ENCODE measurements at regions not wholly inside any gene's neighbourhood (a gene's known extent, or its start where the extent isn't known, plus 50 kb on each side); places are given as distances from the start of the nearest gene placed in this dataset.

DNA sequence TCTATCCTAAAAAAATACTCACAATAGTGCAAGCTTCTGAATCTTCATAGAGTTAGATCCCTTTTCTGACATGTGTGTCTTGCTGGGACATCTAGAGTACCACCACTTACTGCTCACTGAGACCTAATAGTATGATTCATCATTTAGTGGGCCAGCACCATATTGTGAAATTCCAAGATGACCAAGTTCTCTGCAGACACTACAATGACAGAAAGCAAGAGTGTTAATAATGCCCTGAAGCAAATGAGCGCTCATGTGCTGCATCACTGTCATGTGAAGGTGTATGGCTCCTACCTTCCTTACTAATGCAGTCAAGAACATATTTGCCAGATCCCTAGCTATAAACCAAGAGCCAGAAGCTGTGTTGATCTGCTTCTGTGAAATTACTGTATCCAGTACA is 606.2 kb upstream of the NXPH2 start:
- 95% methylated on average over 1 of the region's 1 CpG for WGBS
- DNase-seq (ENCODE audit: extremely low spot score) = no peak
- H3K27ac ChIP-seq (ENCODE audit: low read depth) = no peak overlapping the region
- H3K4me1 ChIP-seq (ENCODE audit: insufficient read depth) = no peaks in the 10 kb centered on the region
- no peak overlapping the region for H3K4me3 ChIP-seq (ENCODE audit: low read depth, low read length)
- no peaks in the 10 kb centered on the region for H3K36me3 ChIP-seq (ENCODE audit: insufficient read depth)

- H3K4me1 ChIP-seq (ENCODE audit: insufficient read depth) = no peaks in the 10 kb centered on the region
Observed at GRCh38 chr2:139383532-139383931, 603.3 kb upstream of the NXPH2 start.

DNA sequence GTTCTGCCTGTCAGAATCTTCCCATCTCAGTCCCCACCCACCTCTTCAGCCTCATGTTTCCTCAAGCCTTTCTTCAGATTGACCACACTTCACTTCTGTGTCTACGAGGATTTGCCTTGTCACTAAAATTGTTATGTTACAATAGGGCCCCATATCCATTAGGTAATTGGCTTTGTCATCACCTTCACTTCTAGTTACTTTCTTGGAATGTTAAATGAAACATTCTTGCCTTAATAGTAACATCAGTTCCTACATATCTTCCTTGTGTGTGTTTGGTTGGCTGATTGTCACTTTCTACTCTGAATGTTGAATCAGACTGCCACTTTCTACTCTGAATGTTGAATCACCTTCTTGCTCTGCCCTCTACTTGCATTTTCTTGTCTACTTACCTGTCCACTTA is 599.9 kb upstream of the NXPH2 start:
- H3K36me3 ChIP-seq (ENCODE audit: insufficient read depth) = no peaks in the 10 kb centered on the region
- no peaks in the 10 kb centered on the region for H3K4me1 ChIP-seq (ENCODE audit: insufficient read depth)
- H3K27ac ChIP-seq (ENCODE audit: low read depth) = no peak overlapping the region
- no peak overlapping the region for H3K4me3 ChIP-seq (ENCODE audit: low read depth, low read length)
- 85% methylated on average over 1 of the region's 1 CpG for WGBS
- DNase-seq (ENCODE audit: extremely low spot score) = no peak

More at GRCh38 chr2:139383532-139383931, 603.3 kb upstream of the NXPH2 start:
- Histone ChIP-seq H3K27ac (ENCODE audit: low read depth) (no peak overlapping the region), H3K36me3 (ENCODE audit: insufficient read depth) (no peaks in the 10 kb centered on the region), H3K4me3 (ENCODE audit: low read depth, low read length) (no peak overlapping the region)
- DNase-seq (ENCODE audit: extremely low spot score) = no peak

DNA sequence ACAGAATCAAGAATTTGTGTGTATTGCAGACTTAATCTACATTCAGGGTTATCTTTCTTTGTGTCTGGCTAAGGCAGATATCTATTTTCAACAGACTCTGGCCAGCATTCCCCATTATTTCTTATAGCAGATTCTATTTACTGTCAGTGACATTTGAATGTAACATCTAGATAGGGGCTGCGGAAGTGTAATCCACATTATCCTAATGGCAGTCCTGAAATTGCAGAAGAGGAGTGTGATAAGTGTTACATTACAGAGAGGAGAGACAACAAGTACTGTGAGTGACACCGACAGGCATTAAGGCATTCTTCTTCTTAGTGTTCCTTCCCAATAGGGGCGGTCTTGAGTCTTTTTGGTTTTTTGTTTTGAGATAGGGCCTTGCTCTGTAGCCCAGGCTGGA is 598.2 kb upstream of the NXPH2 start:
- 67% methylated on average over 3 of the region's 3 CpGs for WGBS

DNA sequence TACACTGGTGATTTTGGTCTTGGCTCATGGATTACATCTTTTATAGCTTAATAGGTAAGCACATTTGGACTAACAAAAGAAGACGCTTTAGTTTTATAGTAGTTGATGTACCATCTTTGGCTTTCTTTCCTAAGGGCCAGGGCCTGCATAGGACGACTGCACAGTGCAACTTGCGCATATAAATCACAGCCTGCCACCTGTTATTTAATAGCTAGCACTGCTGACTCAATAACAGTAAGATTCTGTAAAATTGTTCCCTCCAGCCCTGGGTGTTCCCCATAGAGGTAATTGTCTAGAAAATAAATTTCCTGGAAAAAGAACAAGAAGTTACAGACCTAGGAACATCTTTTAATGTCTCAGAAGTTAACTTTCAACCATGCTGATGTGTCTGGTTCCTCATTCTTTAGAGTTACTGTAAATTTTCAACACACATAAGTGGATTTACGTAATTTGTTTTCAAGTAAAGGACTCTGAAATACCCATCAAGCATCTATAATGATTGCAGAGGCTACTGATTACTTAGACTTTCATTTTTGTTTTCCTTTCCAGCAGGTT is 594.2 kb upstream of the NXPH2 start:
- Histone ChIP-seq H3K4me3 (ENCODE audit: low read depth, low read length) (no peak overlapping the region), H3K4me1 (ENCODE audit: insufficient read depth) (no peaks in the 10 kb centered on the region), H3K27ac (ENCODE audit: low read depth) (no peak overlapping the region), H3K36me3 (ENCODE audit: insufficient read depth) (no peaks in the 10 kb centered on the region)
- DNase-seq (ENCODE audit: extremely low spot score) = no peak
- 65% methylated on average over 4 of the region's 4 CpGs for WGBS

More for the DNA sequence above, 598.2 kb upstream of the NXPH2 start:
- H3K36me3 ChIP-seq (ENCODE audit: insufficient read depth) = no peaks in the 10 kb centered on the region
- DNase-seq (ENCODE audit: extremely low spot score) = no peak
- no peak overlapping the region for H3K4me3 ChIP-seq (ENCODE audit: low read depth, low read length)
- H3K4me1 ChIP-seq (ENCODE audit: insufficient read depth) = no peaks in the 10 kb centered on the region
- H3K27ac ChIP-seq (ENCODE audit: low read depth) = no peak overlapping the region

DNA sequence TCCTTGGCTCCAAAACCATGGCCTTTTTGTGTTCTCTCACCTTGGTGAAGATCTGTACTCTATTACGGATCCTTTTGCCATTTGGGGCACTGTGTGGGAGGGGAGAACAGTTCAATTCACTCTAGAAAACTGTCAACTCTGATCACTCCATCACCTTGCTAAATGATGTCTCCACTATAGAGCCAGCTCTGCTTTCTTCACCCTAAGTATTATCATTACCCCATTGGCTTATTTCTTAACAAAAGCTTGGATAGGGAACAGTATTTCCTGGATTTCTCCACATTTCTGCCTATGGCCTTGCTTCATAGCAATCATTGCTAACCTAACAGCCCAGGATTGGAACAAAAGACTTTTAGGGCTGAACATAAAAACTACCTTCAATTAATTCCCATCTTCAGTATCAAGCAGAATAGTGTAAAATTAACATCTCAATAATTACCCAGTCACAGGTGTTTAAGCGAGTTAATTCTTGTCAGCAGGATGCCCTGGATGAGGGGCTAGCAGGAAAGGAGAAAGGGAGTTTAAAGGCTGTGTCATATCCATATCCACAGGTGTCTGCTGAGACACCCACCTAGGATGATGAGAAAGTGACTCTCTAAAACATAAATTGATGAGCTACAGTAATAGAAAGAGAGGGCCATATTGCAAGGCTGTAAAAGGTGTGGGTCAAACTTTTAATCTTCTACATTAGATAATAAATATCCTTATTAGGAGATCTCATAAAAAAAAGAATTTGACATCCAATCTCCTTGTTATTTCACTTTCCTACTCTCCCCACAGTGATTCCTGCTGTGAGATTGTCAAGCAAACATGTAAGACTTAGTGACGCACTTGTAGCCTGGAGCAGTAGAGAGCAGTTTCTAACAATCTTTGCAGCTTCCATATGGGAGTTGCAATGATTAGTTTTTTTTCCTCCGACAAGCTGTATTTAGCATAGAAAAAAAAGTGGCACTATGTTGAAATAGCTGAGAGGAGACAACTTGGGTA is 589.5 kb upstream of the NXPH2 start:
- no peaks in the 10 kb centered on the region for H3K36me3 ChIP-seq (ENCODE audit: insufficient read depth)
- no peak for DNase-seq (ENCODE audit: extremely low spot score)
- H3K4me3 ChIP-seq (ENCODE audit: low read depth, low read length) = no peak overlapping the region
- WGBS = 68% methylated on average over 4 of the region's 4 CpGs
- H3K4me1 ChIP-seq (ENCODE audit: insufficient read depth) = no peaks in the 10 kb centered on the region
- H3K27ac ChIP-seq (ENCODE audit: low read depth) = no peak overlapping the region

DNA sequence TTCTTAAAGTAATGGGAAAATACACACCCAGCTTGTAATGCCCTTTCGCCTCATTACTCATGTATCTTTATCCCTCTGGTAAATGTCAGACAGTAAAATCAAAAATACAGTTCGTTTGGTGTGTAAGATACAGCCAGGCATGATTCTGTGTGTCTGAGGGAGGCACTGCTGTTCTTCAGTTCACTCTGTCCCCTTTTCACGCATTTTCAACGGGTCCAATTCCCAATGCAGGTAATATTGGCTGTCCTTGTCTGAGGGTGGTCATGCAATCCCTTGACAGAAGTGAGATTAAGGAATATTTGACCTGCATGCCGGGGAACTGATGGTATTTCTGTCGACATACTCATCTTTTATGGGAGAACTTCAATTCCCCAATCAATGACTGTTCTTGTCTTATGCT is 587.2 kb upstream of the NXPH2 start:
- Histone ChIP-seq H3K36me3 (ENCODE audit: insufficient read depth) (no peaks in the 10 kb centered on the region), H3K27ac (ENCODE audit: low read depth) (no peak overlapping the region), H3K4me3 (ENCODE audit: low read depth, low read length) (no peak overlapping the region), H3K4me1 (ENCODE audit: insufficient read depth) (no peaks in the 10 kb centered on the region)
- no peak for DNase-seq (ENCODE audit: extremely low spot score)
- WGBS = 51% methylated on average over 6 of the region's 6 CpGs

GRCh38 chr2:139366681-139367080 is 586.5 kb upstream of the NXPH2 start:
- Histone ChIP-seq H3K4me3 (ENCODE audit: low read depth, low read length) (no peak overlapping the region), H3K27ac (ENCODE audit: low read depth) (no peak overlapping the region), H3K4me1 (ENCODE audit: insufficient read depth) (no peaks in the 10 kb centered on the region), H3K36me3 (ENCODE audit: insufficient read depth) (no peaks in the 10 kb centered on the region)
- WGBS = 91% methylated on average over 2 of the region's 2 CpGs
- DNase-seq (ENCODE audit: extremely low spot score) = no peak

GRCh38 chr2:139365189-139365588 is 585.0 kb upstream of the NXPH2 start:
- Histone ChIP-seq H3K27ac (ENCODE audit: low read depth) (no peak overlapping the region), H3K4me1 (ENCODE audit: insufficient read depth) (no peaks in the 10 kb centered on the region), H3K4me3 (ENCODE audit: low read depth, low read length) (no peak overlapping the region), H3K36me3 (ENCODE audit: insufficient read depth) (no peaks in the 10 kb centered on the region)
- WGBS = 81% methylated on average over 5 of the region's 5 CpGs
- no peak for DNase-seq (ENCODE audit: extremely low spot score)

DNA sequence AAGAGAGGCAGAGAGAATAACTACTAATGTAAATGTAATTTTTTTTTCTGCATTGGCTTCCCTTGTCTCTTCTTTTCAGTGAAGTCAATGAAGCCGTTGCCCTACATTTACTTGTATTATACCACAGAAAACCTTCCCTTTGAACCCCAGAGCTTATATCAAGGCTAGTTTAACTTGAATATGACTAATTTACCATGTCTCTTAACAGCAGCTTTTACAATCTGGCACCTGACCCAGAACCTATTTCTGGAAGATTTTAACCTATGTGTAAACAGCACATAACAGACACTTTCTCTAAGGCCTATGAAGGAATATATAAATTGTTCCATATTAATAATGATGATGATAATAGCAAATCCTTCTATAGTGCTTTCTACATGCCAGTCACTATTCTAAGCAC is 580.5 kb upstream of the NXPH2 start:
- 67% methylated on average over 1 of the region's 1 CpG for WGBS
- Histone ChIP-seq H3K4me1 (ENCODE audit: insufficient read depth) (no peaks in the 10 kb centered on the region), H3K4me3 (ENCODE audit: low read depth, low read length) (no peak overlapping the region), H3K27ac (ENCODE audit: low read depth) (no peak overlapping the region), H3K36me3 (ENCODE audit: insufficient read depth) (no peaks in the 10 kb centered on the region)
- no peak for DNase-seq (ENCODE audit: extremely low spot score)

DNA sequence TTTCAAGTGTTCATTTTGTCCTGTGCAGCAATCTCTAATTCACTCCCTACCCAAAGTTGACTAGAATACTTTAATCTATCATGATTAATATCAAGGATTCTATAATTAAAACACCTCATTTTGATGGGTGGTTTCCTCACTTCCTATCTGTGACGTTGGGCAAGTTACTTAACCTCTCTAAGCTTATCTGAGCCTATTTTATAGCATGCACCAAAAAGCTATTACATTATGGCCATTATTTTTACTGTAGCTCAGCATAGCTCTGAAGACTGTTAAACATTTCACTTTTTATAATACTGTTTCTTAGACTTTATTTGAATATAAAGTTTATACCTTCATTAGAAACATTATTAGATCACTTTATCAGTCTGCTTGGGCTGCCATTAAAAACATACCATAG is 579.6 kb upstream of the NXPH2 start:
- 13% methylated on average over 1 of the region's 1 CpG for WGBS
- Histone ChIP-seq H3K27ac (ENCODE audit: low read depth) (no peak overlapping the region), H3K36me3 (ENCODE audit: insufficient read depth) (no peaks in the 10 kb centered on the region), H3K4me1 (ENCODE audit: insufficient read depth) (no peaks in the 10 kb centered on the region), H3K4me3 (ENCODE audit: low read depth, low read length) (no peak overlapping the region)
- no peak for DNase-seq (ENCODE audit: extremely low spot score)

DNA sequence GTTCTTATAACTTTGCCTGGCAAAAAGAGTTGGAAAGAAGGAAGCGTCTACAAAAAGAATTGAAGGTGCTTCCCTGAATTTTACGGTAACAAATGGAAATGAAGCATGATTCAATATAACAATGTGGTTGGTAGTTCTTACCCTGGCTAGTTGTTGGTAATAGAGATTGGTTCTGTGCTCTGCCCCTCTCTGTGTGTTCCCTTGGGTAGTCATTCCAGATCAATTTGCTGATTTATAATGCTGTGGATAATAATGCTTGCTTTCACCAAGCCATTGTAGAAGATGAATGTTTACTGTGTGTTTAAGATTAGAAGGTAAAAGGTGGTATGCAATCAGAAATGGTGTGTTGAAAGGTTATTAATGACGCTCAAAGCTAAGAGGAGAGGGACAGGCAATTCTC is 577.8 kb upstream of the NXPH2 start:
- no peak for DNase-seq (ENCODE audit: extremely low spot score)
- H3K36me3 ChIP-seq (ENCODE audit: insufficient read depth) = no peaks in the 10 kb centered on the region
- H3K4me3 ChIP-seq (ENCODE audit: low read depth, low read length) = no peak overlapping the region
- no peak overlapping the region for H3K27ac ChIP-seq (ENCODE audit: low read depth)
- H3K4me1 ChIP-seq (ENCODE audit: insufficient read depth) = no peaks in the 10 kb centered on the region
- WGBS = 93% methylated on average over 3 of the region's 3 CpGs

- H3K36me3 ChIP-seq (ENCODE audit: insufficient read depth) = no peaks in the 10 kb centered on the region
- 66% methylated on average over 1 of the region's 1 CpG for WGBS
- H3K27ac ChIP-seq (ENCODE audit: low read depth) = no peak overlapping the region
- DNase-seq (ENCODE audit: extremely low spot score) = no peak
- H3K4me3 ChIP-seq (ENCODE audit: low read depth, low read length) = no peak overlapping the region
- H3K4me1 ChIP-seq (ENCODE audit: insufficient read depth) = no peaks in the 10 kb centered on the region
Observed at GRCh38 chr2:139354518-139354917, 574.3 kb upstream of the NXPH2 start.

DNA sequence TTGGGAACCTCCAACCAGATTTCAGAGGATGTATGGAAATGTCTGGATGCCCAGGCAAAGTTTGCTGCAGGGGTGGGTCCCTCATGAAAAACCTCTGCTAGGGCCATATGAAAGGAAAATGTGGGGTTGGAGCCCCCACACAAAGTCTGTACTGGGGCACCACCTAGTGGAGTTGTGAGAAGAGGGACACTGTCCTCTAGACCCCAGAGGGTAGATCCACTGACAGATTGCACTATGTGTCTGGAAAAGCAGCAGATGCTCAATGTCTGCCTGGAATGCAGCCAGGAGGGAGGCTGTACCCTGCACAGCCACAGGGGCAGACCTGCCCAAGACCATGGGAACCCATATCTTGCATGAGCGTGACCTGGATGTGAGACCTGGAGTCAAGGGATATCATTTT is 573.7 kb upstream of the NXPH2 start:
- 100% methylated on average over 1 of the region's 1 CpG for WGBS
- DNase-seq (ENCODE audit: extremely low spot score) = no peak
- Histone ChIP-seq H3K27ac (ENCODE audit: low read depth) (no peak overlapping the region), H3K36me3 (ENCODE audit: insufficient read depth) (no peaks in the 10 kb centered on the region), H3K4me1 (ENCODE audit: insufficient read depth) (no peaks in the 10 kb centered on the region), H3K4me3 (ENCODE audit: low read depth, low read length) (no peak overlapping the region)
